ENCODE measurements at regions not wholly inside any gene's neighbourhood (a gene's known extent, or its start where the extent isn't known, plus 50 kb on each side); places are given as distances from the start of the nearest gene placed in this dataset.
"Not testable (repeated sequence)": the region's sequence is repeated elsewhere in the genome, so short reads cannot be mapped to it uniquely, and the experiment has no call there.

- Mint-ChIP-seq H3K36me3 (peaks cover 0 to 36% (median 0%) of the 10 kb centered on the region in 5 donors), H3K27ac (no peak overlapping the region), H3K9me3 (peaks cover 0 to 24% (median 0%) of the 10 kb centered on the region in 11 donors), H3K4me1 (peaks cover 0 to 41% (median 0%) of the 10 kb centered on the region in 7 donors), H3K4me3 (no peak overlapping the region), H3K27me3 (no peaks in the 10 kb centered on the region)
- Histone ChIP-seq H3K4me3 (ENCODE audit: low read length) (no peak overlapping the region), H3K4me1 (ENCODE audit: control insufficient read depth in 2 of 2, insufficient read depth in 2 of 2, low read length in 2 of 2) (no peaks in the 10 kb centered on the region), H3K9me3 (ENCODE audit: control insufficient read depth in 2 of 3, low read length in 3 of 3) (no peaks in the 10 kb centered on the region), H3K27ac (ENCODE audit: low read depth, low read length) (no peak overlapping the region), H3K36me3 (ENCODE audit: control insufficient read depth in 2 of 3, insufficient read depth in 3 of 3, low read length in 3 of 3) (no peaks in the 10 kb centered on the region), H3K27me3 (ENCODE audit: control insufficient read depth in 2 of 2, insufficient read depth in 2 of 2, low read length in 2 of 2) (no peaks in the 10 kb centered on the region)
- no peak for ATAC-seq
- no peak for DNase-seq
- POLR2A ChIA-PET = no interaction called here
- intact Hi-C loops (cut with micrococcal nuclease) = no loop called here
- CTCF ChIA-PET = no interaction called here
Measured at GRCh38 chr1:185431612-185432011, 114.6 kb upstream of the IVNS1ABP start.

- peaks cover 0 to 38% (median 0%) of the 10 kb centered on the region in 5 donors for H3K36me3 Mint-ChIP-seq
- H3K9me3 Mint-ChIP-seq = peaks cover 0 to 22% (median 2%) of the 10 kb centered on the region in 11 donors
- POLR2A ChIA-PET = interaction anchor here (0.7 kb wide), 1 partner anchor 199 kb away, joined by 5 read pairs; no protein-coding TSS in a partner anchor
- H3K27ac ChIP-seq (ENCODE audit: low read depth, low read length); H3K27me3 Mint-ChIP-seq; H3K4me1 ChIP-seq (ENCODE audit: control insufficient read depth in 2 of 2, insufficient read depth in 2 of 2, low read length in 2 of 2); H3K27me3 ChIP-seq (ENCODE audit: control insufficient read depth in 2 of 2, insufficient read depth in 2 of 2, low read length in 2 of 2); ATAC-seq; H3K4me3 ChIP-seq (ENCODE audit: low read length); H3K27ac Mint-ChIP-seq; H3K36me3 ChIP-seq (ENCODE audit: control insufficient read depth in 2 of 3, insufficient read depth in 3 of 3, low read length in 3 of 3); H3K9me3 ChIP-seq (ENCODE audit: control insufficient read depth in 2 of 3, low read length in 3 of 3); H3K4me3 Mint-ChIP-seq; DNase-seq; CTCF ChIA-PET: not testable (repeated sequence)
- H3K4me1 Mint-ChIP-seq = peaks cover 0 to 52% (median 0%) of the 10 kb centered on the region in 7 donors
- intact Hi-C loops (cut with micrococcal nuclease) = loop anchor here in 1 of 2 donors (1.0 kb wide), 1 partner anchor 8 kb away; no protein-coding TSS in a partner anchor
Measured at GRCh38 chr1:185429668-185430067, 112.6 kb upstream of the IVNS1ABP start.

- Mint-ChIP-seq H3K9me3 (peaks cover 0 to 30% (median 2%) of the 10 kb centered on the region in 11 donors), H3K4me1 (peaks cover 0 to 57% (median 0%) of the 10 kb centered on the region in 7 donors), H3K36me3 (peaks cover 0 to 42% (median 0%) of the 10 kb centered on the region in 5 donors), H3K27me3 (no peaks in the 10 kb centered on the region), H3K4me3 (no peak overlapping the region), H3K27ac (no peak overlapping the region)
- no peaks in the 10 kb centered on the region for H3K4me1 ChIP-seq (ENCODE audit: control insufficient read depth in 2 of 2, insufficient read depth in 2 of 2, low read length in 2 of 2)
- no peak overlapping the region for H3K4me3 ChIP-seq (ENCODE audit: low read length)
- no peaks in the 10 kb centered on the region for H3K27me3 ChIP-seq (ENCODE audit: control insufficient read depth in 2 of 2, insufficient read depth in 2 of 2, low read length in 2 of 2)
- DNase-seq = no peak
- intact Hi-C loops (cut with micrococcal nuclease) = no loop called here
- ATAC-seq = no peak
- POLR2A ChIA-PET = no interaction called here
- CTCF ChIA-PET = no interaction called here
- no peaks in the 10 kb centered on the region for H3K36me3 ChIP-seq (ENCODE audit: control insufficient read depth in 2 of 3, insufficient read depth in 3 of 3, low read length in 3 of 3)
- no peak overlapping the region for H3K27ac ChIP-seq (ENCODE audit: low read depth, low read length)
- no peaks in the 10 kb centered on the region for H3K9me3 ChIP-seq (ENCODE audit: control insufficient read depth in 2 of 3, low read length in 3 of 3)
Measured at GRCh38 chr1:185427776-185428175, 110.7 kb upstream of the IVNS1ABP start.

DNA sequence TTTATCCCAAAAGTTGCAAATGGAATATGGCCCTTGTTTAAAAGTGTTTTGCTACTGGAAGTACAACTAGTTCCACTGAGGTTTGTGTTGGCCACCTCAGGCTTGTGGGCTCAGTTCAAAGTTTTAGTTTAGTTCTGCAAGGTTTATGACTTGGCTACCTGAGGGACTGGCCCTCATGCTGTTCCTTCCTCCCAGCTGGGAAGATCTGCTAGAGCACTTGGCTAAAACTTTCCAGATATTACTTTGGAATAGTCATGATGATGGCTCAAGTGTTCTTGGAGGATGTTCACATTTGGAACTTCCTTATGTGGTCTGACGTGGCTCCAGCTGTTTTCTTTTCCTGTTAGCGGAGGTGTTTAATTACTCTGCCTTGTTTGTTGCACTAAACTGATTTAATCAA lies 110.2 kb upstream of the IVNS1ABP start:
- CTCF ChIA-PET = no interaction called here
- H3K4me1 ChIP-seq (ENCODE audit: control insufficient read depth in 2 of 2, insufficient read depth in 2 of 2, low read length in 2 of 2) = no peaks in the 10 kb centered on the region
- no peak overlapping the region for H3K27ac Mint-ChIP-seq
- H3K27ac ChIP-seq (ENCODE audit: low read depth, low read length) = no peak overlapping the region
- peaks cover 0 to 27% (median 2%) of the 10 kb centered on the region in 11 donors for H3K9me3 Mint-ChIP-seq
- H3K4me1 Mint-ChIP-seq = peaks cover 0 to 55% (median 0%) of the 10 kb centered on the region in 7 donors
- peaks cover 0 to 41% (median 0%) of the 10 kb centered on the region in 5 donors for H3K36me3 Mint-ChIP-seq
- POLR2A ChIA-PET = no interaction called here
- no peak overlapping the region for H3K4me3 Mint-ChIP-seq
- H3K27me3 ChIP-seq (ENCODE audit: control insufficient read depth in 2 of 2, insufficient read depth in 2 of 2, low read length in 2 of 2) = no peaks in the 10 kb centered on the region
- DNase-seq (no peak), ATAC-seq (no peak)
- H3K9me3 ChIP-seq (ENCODE audit: control insufficient read depth in 2 of 3, low read length in 3 of 3) = no peaks in the 10 kb centered on the region
- no peak overlapping the region for H3K4me3 ChIP-seq (ENCODE audit: low read length)
- H3K27me3 Mint-ChIP-seq = no peaks in the 10 kb centered on the region
- no peaks in the 10 kb centered on the region for H3K36me3 ChIP-seq (ENCODE audit: control insufficient read depth in 2 of 3, insufficient read depth in 3 of 3, low read length in 3 of 3)
- intact Hi-C loops (cut with micrococcal nuclease) = no loop called here

DNA sequence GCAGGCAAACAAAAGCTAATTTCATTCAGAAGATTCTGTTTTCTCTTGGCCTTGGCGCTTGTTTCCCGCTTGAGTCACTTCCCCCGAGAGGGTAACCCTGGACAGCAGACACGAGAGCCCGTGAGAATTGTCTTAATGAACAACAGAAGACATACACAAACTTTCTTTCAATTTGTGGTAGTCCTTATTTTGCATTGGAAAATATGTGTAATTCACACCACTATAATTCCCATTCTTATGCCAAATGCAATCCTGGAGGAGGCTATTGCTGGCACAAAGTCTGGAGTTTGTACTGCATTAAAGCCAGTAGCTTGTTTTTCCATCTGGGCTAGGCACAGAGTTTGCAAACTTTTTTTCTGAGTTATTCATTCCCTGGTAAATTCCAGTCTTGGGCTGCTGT lies 109.8 kb upstream of the IVNS1ABP start:
- H3K4me3 ChIP-seq (ENCODE audit: low read length) = no peak overlapping the region
- Mint-ChIP-seq H3K9me3 (peaks cover 0 to 26% (median 0%) of the 10 kb centered on the region in 11 donors), H3K36me3 (peaks cover 0 to 42% (median 0%) of the 10 kb centered on the region in 5 donors), H3K27me3 (no peaks in the 10 kb centered on the region), H3K4me3 (no peak overlapping the region), H3K27ac (peak overlapping the region in 1 of 9 donors; percentile 9), H3K4me1 (peaks cover 0 to 58% (median 0%) of the 10 kb centered on the region in 7 donors)
- ChIA-PET POLR2A (no interaction called here), CTCF (no interaction called here)
- no peak overlapping the region for H3K27ac ChIP-seq (ENCODE audit: low read depth, low read length)
- ATAC-seq (no peak), DNase-seq (no peak)
- H3K36me3 ChIP-seq (ENCODE audit: control insufficient read depth in 2 of 3, insufficient read depth in 3 of 3, low read length in 3 of 3) = no peaks in the 10 kb centered on the region
- intact Hi-C loops (cut with micrococcal nuclease) = no loop called here
- H3K4me1 ChIP-seq (ENCODE audit: control insufficient read depth in 2 of 2, insufficient read depth in 2 of 2, low read length in 2 of 2) = no peaks in the 10 kb centered on the region
- H3K9me3 ChIP-seq (ENCODE audit: control insufficient read depth in 2 of 3, low read length in 3 of 3) = no peaks in the 10 kb centered on the region
- H3K27me3 ChIP-seq (ENCODE audit: control insufficient read depth in 2 of 2, insufficient read depth in 2 of 2, low read length in 2 of 2) = no peaks in the 10 kb centered on the region

- CTCF ChIA-PET = interaction anchor here (0.9 kb wide), 1 partner anchor 12 kb away, joined by 3 read pairs; no protein-coding TSS in a partner anchor
- intact Hi-C loops (cut with micrococcal nuclease) = no loop called here
- no peak overlapping the region for H3K27ac ChIP-seq (ENCODE audit: low read depth, low read length)
- Mint-ChIP-seq H3K27me3 (no peaks in the 10 kb centered on the region), H3K4me1 (peaks cover 0 to 74% (median 3%) of the 10 kb centered on the region in 7 donors), H3K27ac (no peak overlapping the region), H3K9me3 (peaks cover 0 to 21% (median 0%) of the 10 kb centered on the region in 11 donors), H3K36me3 (peaks cover 0 to 40% (median 0%) of the 10 kb centered on the region in 5 donors), H3K4me3 (no peak overlapping the region)
- H3K4me1 ChIP-seq (ENCODE audit: control insufficient read depth in 2 of 2, insufficient read depth in 2 of 2, low read length in 2 of 2) = peaks cover 0 to 14% of the 10 kb centered on the region in 2 donors
- H3K4me3 ChIP-seq (ENCODE audit: low read length) = no peak overlapping the region
- no peaks in the 10 kb centered on the region for H3K27me3 ChIP-seq (ENCODE audit: control insufficient read depth in 2 of 2, insufficient read depth in 2 of 2, low read length in 2 of 2)
- DNase-seq (no peak), ATAC-seq (no peak)
- H3K36me3 ChIP-seq (ENCODE audit: control insufficient read depth in 2 of 3, insufficient read depth in 3 of 3, low read length in 3 of 3) = no peaks in the 10 kb centered on the region
- POLR2A ChIA-PET = no interaction called here
- no peaks in the 10 kb centered on the region for H3K9me3 ChIP-seq (ENCODE audit: control insufficient read depth in 2 of 3, low read length in 3 of 3)
Measured at GRCh38 chr1:185425163-185425562, 108.1 kb upstream of the IVNS1ABP start.

GRCh38 chr1:185421485-185422107 lies 104.6 kb upstream of the IVNS1ABP start:
- Histone ChIP-seq H3K4me3 (ENCODE audit: low read length) (no peak overlapping the region), H3K27me3 (ENCODE audit: control insufficient read depth in 2 of 2, insufficient read depth in 2 of 2, low read length in 2 of 2) (no peaks in the 10 kb centered on the region), H3K9me3 (ENCODE audit: control insufficient read depth in 2 of 3, low read length in 3 of 3) (no peaks in the 10 kb centered on the region), H3K4me1 (ENCODE audit: control insufficient read depth in 2 of 2, insufficient read depth in 2 of 2, low read length in 2 of 2) (peaks cover 0 to 21% of the 10 kb centered on the region in 2 donors), H3K36me3 (ENCODE audit: control insufficient read depth in 2 of 3, insufficient read depth in 3 of 3, low read length in 3 of 3) (no peaks in the 10 kb centered on the region), H3K27ac (ENCODE audit: low read depth, low read length) (no peak overlapping the region)
- ChIA-PET CTCF (interaction anchor here (0.6 to 1.2 kb wide), 3 partner anchors 70 to 248 kb away, joined by 3 to 4 read pairs (median 4); no protein-coding TSS in a partner anchor), POLR2A (no interaction called here)
- Mint-ChIP-seq H3K27ac (peak overlapping the region in 1 of 9 donors; percentile 95), H3K4me3 (peak overlapping the region in 1 of 10 donors; percentile 71), H3K4me1 (peaks cover 0 to 74% (median 3%) of the 10 kb centered on the region in 7 donors), H3K9me3 (peaks cover 0 to 13% (median 0%) of the 10 kb centered on the region in 11 donors), H3K27me3 (no peaks in the 10 kb centered on the region), H3K36me3 (peaks cover 0 to 38% (median 0%) of the 10 kb centered on the region in 5 donors)
- intact Hi-C loops (cut with micrococcal nuclease) = loop anchor here in 1 of 2 donors (1.0 to 5.0 kb wide), 7 partner anchors 8 to 251 kb away; partner anchors contain the start of gene IVNS1ABP
- DNase-seq (no peak), ATAC-seq (no peak)

All from naive thymus-derived CD4-positive, alpha-beta T cell (primary cell).